ENCODE measurements at regions not wholly inside any gene's neighbourhood (a gene's known extent, or its start where the extent isn't known, plus 50 kb on each side); places are given as distances from the start of the nearest gene placed in this dataset.

DNA sequence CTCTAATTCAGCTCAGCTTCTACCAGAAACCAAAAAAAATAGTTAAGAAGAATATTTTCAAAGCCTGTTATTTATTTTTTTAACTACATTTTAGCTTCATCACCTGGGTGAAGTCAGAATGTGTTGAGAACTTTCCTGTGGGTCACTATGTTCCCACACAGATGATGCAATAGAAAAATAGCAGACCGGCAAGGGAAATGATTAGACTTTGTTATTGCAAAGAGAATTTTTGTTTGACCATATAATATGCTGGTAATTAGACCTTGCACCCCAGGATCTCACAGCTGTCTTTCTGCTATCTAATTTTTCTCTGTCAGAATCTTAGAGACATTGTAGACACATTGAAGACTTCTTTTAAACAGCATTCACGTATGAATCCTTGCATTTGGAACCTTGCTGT is 299.3 kb downstream of the TBX15 start:
- TF ChIP-seq, protein P1, sequence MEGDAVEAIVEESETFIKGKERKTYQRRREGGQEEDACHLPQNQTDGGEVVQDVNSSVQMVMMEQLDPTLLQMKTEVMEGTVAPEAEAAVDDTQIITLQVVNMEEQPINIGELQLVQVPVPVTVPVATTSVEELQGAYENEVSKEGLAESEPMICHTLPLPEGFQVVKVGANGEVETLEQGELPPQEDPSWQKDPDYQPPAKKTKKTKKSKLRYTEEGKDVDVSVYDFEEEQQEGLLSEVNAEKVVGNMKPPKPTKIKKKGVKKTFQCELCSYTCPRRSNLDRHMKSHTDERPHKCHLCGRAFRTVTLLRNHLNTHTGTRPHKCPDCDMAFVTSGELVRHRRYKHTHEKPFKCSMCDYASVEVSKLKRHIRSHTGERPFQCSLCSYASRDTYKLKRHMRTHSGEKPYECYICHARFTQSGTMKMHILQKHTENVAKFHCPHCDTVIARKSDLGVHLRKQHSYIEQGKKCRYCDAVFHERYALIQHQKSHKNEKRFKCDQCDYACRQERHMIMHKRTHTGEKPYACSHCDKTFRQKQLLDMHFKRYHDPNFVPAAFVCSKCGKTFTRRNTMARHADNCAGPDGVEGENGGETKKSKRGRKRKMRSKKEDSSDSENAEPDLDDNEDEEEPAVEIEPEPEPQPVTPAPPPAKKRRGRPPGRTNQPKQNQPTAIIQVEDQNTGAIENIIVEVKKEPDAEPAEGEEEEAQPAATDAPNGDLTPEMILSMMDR (IDR thresholded peaks at IDR 0.05; ENCODE audit: low read depth, low read length): no peak
- TF ChIP-seq MYC (IDR thresholded peaks at IDR 0.05; ENCODE audit: low read depth, low read length): no peak
- TF ChIP-seq POLR2A (IDR thresholded peaks at IDR 0.05; ENCODE audit: extremely low read depth, insufficient read length): no peak
- TF ChIP-seq, protein P2, sequence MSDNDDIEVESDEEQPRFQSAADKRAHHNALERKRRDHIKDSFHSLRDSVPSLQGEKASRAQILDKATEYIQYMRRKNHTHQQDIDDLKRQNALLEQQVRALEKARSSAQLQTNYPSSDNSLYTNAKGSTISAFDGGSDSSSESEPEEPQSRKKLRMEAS (IDR thresholded peaks at IDR 0.05; ENCODE audit: low read depth, low read length): no peak
- no peak for DNase-seq (ENCODE audit: low read depth)
- no peak overlapping the region for H3K4me3 ChIP-seq (ENCODE audit: low read depth, low read length)

DNA sequence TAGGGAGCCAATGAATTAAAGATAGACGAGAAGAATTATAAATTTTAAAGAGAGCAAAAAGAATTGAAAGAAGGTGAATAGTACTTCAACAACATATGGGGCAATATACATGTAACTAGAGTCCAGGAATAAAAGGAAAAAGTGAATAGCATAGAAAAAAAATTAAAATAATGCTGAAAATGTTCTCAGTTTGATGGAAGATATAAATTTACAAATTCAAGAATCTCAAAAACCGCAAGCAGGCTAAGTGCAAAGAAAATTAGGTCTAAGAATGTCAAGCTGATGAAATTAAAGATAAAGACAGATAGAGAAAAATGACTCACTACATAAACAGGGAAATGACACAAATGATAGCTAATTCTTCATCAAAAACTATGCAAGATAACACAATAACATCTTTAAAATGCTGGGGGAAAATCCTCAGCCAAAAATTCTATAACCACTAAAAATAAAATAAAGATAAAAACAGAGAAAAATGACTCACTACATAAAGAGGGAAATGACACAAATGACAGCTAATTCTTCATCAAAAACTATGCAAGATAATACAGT is 326.3 kb downstream of the TBX15 start:
- DNase-seq (ENCODE audit: low read depth): no peak
- TF ChIP-seq, protein P1 (IDR thresholded peaks at IDR 0.05; ENCODE audit: low read depth, low read length): no peak
- TF ChIP-seq MYC (IDR thresholded peaks at IDR 0.05; ENCODE audit: low read depth, low read length) (no peak), POLR2A (IDR thresholded peaks at IDR 0.05; ENCODE audit: extremely low read depth, insufficient read length) (no peak)
- TF ChIP-seq, protein P2 (IDR thresholded peaks at IDR 0.05; ENCODE audit: low read depth, low read length): no peak

DNA sequence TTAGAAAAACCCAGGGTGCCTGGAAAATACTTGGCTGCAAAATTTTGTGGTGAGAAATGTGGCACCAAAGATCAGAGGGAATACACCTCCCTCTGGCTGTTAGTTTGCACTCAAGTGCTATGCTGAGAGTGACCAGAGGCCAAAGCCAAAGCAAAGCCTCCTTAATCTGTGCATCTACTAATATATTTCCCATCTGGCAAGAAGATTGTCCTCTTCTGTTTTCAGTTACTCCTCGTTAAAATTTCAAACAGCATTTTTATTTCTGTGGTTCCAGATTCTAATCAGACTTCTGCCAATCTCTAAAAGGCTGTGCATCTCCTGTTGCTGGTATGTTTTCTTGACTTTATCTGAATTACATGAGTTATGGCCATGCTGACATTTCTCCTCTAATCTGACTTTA is 327.4 kb downstream of the TBX15 start:
- no peak overlapping the region for H3K4me3 ChIP-seq (ENCODE audit: low read depth, low read length)
- TF ChIP-seq MYC (IDR thresholded peaks at IDR 0.05; ENCODE audit: low read depth, low read length): no peak
- TF ChIP-seq, protein P1 (IDR thresholded peaks at IDR 0.05; ENCODE audit: low read depth, low read length): no peak
- TF ChIP-seq, protein P2 (IDR thresholded peaks at IDR 0.05; ENCODE audit: low read depth, low read length): no peak
- no peak for TF ChIP-seq POLR2A (IDR thresholded peaks at IDR 0.05; ENCODE audit: extremely low read depth, insufficient read length)
- DNase-seq (ENCODE audit: low read depth): no peak

More for the DNA sequence above, 326.3 kb downstream of the TBX15 start:
- no peak overlapping the region for H3K4me3 ChIP-seq (ENCODE audit: low read depth, low read length)

DNA sequence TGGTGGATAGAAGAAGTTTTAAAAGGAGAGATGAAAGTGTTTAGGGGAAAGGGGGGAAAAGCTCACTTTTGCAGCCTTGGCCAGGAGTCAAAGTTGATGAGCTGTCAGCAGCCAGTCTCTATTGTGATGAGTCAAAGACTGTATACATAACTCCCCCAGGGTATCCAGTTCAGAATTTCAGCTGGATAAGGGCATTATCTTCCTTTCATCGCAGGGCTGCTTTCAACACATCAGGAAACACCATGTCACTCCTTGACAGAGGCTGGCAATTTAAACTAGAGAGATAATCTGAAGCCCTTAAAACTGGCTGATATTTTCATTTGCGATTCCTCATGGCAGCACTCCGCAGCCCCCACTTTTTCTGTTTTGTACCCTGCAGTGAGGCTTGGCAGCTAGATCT is 328.5 kb downstream of the TBX15 start:
- no peak for DNase-seq (ENCODE audit: low read depth)
- TF ChIP-seq POLR2A (IDR thresholded peaks at IDR 0.05; ENCODE audit: extremely low read depth, insufficient read length): no peak
- TF ChIP-seq, protein P2 (IDR thresholded peaks at IDR 0.05; ENCODE audit: low read depth, low read length): no peak
- TF ChIP-seq MYC (IDR thresholded peaks at IDR 0.05; ENCODE audit: low read depth, low read length): no peak
- TF ChIP-seq, protein P1 (IDR thresholded peaks at IDR 0.05; ENCODE audit: low read depth, low read length): no peak
- no peak overlapping the region for H3K4me3 ChIP-seq (ENCODE audit: low read depth, low read length)

DNA sequence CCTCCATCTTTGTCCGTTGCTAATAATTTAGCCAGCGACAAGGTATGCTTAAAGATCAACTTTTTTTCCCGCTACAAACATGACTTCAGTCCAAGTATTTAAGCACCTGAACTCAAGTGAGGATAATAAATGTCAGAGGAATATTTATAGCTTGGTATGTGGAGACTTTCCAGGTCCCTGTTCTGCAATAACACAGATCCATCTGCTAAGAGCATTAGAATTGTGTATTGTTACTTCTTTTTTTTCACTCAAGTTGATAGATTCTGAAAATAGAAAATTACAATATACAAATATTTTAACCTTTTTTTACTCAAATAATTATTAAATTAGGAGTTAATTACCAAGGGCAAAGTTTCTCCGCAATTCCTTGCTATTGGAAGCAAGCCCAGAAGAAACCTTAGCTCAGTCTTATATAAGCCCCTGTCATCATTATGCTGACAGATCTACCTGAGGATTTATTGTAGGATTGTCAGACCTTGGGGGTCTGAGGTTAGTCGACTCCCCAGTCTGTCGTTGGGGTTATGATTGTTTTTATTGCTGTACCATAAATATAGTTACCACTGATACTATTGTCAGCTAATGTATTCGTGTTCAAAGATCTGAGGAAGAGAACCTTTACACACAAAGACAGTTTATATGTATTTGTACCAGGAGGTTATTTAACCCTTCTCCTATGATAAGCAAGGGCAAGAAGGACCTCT is 337.9 kb downstream of the TBX15 start:
- DNase-seq (ENCODE audit: low read depth): no peak
- TF ChIP-seq, protein P1 (IDR thresholded peaks at IDR 0.05; ENCODE audit: low read depth, low read length): no peak
- TF ChIP-seq MYC (IDR thresholded peaks at IDR 0.05; ENCODE audit: low read depth, low read length) (no peak), POLR2A (IDR thresholded peaks at IDR 0.05; ENCODE audit: extremely low read depth, insufficient read length) (no peak)
- TF ChIP-seq, protein P2 (IDR thresholded peaks at IDR 0.05; ENCODE audit: low read depth, low read length): no peak
- no peak overlapping the region for H3K4me3 ChIP-seq (ENCODE audit: low read depth, low read length)
